Erythroblast (primary cell): ENCODE measurements at regions not wholly inside any gene's neighbourhood (a gene's known extent, or its start where the extent isn't known, plus 50 kb on each side); places are given as distances from the start of the nearest gene placed in this dataset.

Experiments
- GATA1 ChIP-seq: IDR thresholded peaks from 2 replicates; pipeline ENCODE4 v1.6.1; 2011; ENCODE audit warnings: low read depth, mild to moderate bottlenecking, control low read depth, low read length, moderate library complexity
- POLR2A ChIP-seq: IDR thresholded peaks from 2 replicates; pipeline ENCODE4 v1.6.1; 2011; ENCODE audit warnings: mild to moderate bottlenecking, low read length

GRCh38 chr3:147218965-147219364 is 187.4 kb downstream of the ZIC4 start:
- TF ChIP-seq POLR2A (no peak), GATA1 (no peak)
